GM21825 (cell line): ENCODE measurements at regions not wholly inside any gene's neighbourhood (a gene's known extent, or its start where the extent isn't known, plus 50 kb on each side); places are given as distances from the start of the nearest gene placed in this dataset.
"Not testable (repeated sequence)": the region's sequence is repeated elsewhere in the genome, so short reads cannot be mapped to it uniquely, and the experiment has no call there.

Experiments
- ATAC-seq: cut with Tn5 transposase; IDR thresholded peaks from one replicate; pipeline ENCODE4 v1.9.1; 2021; ENCODE audit warnings: mild to moderate bottlenecking, moderate library complexity; ENCODE audit not compliant: unreplicated experiment

- no peak for ATAC-seq
Measured at GRCh38 chr10:4639960-4640359, 186.0 kb upstream of the AKR1E2 start.

GRCh38 chr10:4638099-4638498 is 187.9 kb upstream of the AKR1E2 start:
- ATAC-seq, result no peak

- no peak for ATAC-seq
Measured at GRCh38 chr10:4637657-4638056, 188.3 kb upstream of the AKR1E2 start.

- ATAC-seq, result no peak
Measured at GRCh38 chr10:4635883-4636282, 190.1 kb upstream of the AKR1E2 start.

- ATAC-seq, result no peak
Measured at GRCh38 chr10:4635388-4635787, 190.6 kb upstream of the AKR1E2 start.

- no peak for ATAC-seq
Measured at GRCh38 chr10:4633776-4634175, 192.2 kb upstream of the AKR1E2 start.

GRCh38 chr10:4633186-4633585 is 192.8 kb upstream of the AKR1E2 start:
- ATAC-seq, result no peak

- ATAC-seq, result no peak
Measured at GRCh38 chr10:4632757-4633156, 193.2 kb upstream of the AKR1E2 start.

GRCh38 chr10:4626919-4627318 is 199.1 kb upstream of the AKR1E2 start:
- no peak for ATAC-seq

GRCh38 chr10:4623757-4624420 is 202.1 kb upstream of the AKR1E2 start:
- no peak for ATAC-seq

- no peak for ATAC-seq
Measured at GRCh38 chr10:4623200-4623599, 202.8 kb upstream of the AKR1E2 start.

GRCh38 chr10:4622384-4622783 is 203.6 kb upstream of the AKR1E2 start:
- no peak for ATAC-seq

GRCh38 chr10:4617589-4617988 is 208.4 kb upstream of the AKR1E2 start:
- no peak for ATAC-seq

GRCh38 chr10:4615042-4615441 is 211.0 kb upstream of the AKR1E2 start:
- no peak for ATAC-seq

- no peak for ATAC-seq
Measured at GRCh38 chr10:4609251-4609650, 216.8 kb upstream of the AKR1E2 start.

GRCh38 chr10:4607681-4608080 is 218.3 kb upstream of the AKR1E2 start:
- no peak for ATAC-seq

GRCh38 chr10:4606856-4607636 is 219.0 kb upstream of the AKR1E2 start:
- no peak for ATAC-seq

- no peak for ATAC-seq
Measured at GRCh38 chr10:4602764-4603491, 223.1 kb upstream of the AKR1E2 start.

- no peak for ATAC-seq
Measured at GRCh38 chr10:4599471-4599870, 226.5 kb upstream of the AKR1E2 start.

- ATAC-seq, result not testable (repeated sequence)
Measured at GRCh38 chr10:4597898-4598297, 228.1 kb upstream of the AKR1E2 start.

- no peak for ATAC-seq
Measured at GRCh38 chr10:4596951-4597350, 229.1 kb upstream of the AKR1E2 start.
